Neural cell (in vitro differentiated cells): ENCODE measurements at regions not wholly inside any gene's neighbourhood (a gene's known extent, or its start where the extent isn't known, plus 50 kb on each side); places are given as distances from the start of the nearest gene placed in this dataset.

Experiments used
- H2AFZ ChIP-seq: fragments of 200-600, 300-800 bp; sonication (generic), shearing (Covaris generic); 2 replicates; pipeline ENCODE4 v1.6.0; 2014; ENCODE audit warnings: low read depth, mild to moderate bottlenecking, antibody characterized with exemption, low read length, moderate library complexity
- H3F3A ChIP-seq: fragments of 200-600 bp; shearing (Covaris generic); 2 replicates; pipeline ENCODE4 v1.6.1; 2016; ENCODE audit warnings: mild to moderate bottlenecking, moderate library complexity, mixed read lengths, antibody characterized with exemption, low read length; ENCODE audit not compliant: insufficient read depth, poor library complexity, severe bottlenecking
- H3K27ac ChIP-seq: fragments of 200-600, 300-800 bp; sonication (generic), shearing (Covaris generic); 2 replicates; pipeline ENCODE4 v1.5.1; 2014; ENCODE audit warnings: mild to moderate bottlenecking, low read length, moderate library complexity
- H3K27me3 ChIP-seq: fragments of 300-800, 200-600 bp; sonication (generic), shearing (Covaris generic); 2 replicates; pipeline ENCODE4 v1.6.0; 2014; ENCODE audit warnings: mild to moderate bottlenecking, low read depth, low read length, moderate library complexity; ENCODE audit not compliant: insufficient read depth
- H3K36me3 ChIP-seq: fragments of 300-800, 200-600 bp; sonication (generic), shearing (Covaris generic); 2 replicates; pipeline ENCODE4 v1.5.1; 2014; ENCODE audit warnings: mild to moderate bottlenecking, antibody characterized with exemption, low read length, moderate library complexity; ENCODE audit not compliant: insufficient read depth
- H3K4me2 ChIP-seq: fragments of 300-800, 200-600 bp; sonication (generic), shearing (Covaris generic); 2 replicates; pipeline ENCODE4 v1.6.0; 2014; ENCODE audit warnings: mild to moderate bottlenecking, low read length
- H3K4me3 ChIP-seq: fragments of 300-800, 200-600 bp; sonication (generic), shearing (Covaris generic); 2 replicates; pipeline ENCODE4 v1.5.1; 2014; ENCODE audit warnings: mild to moderate bottlenecking, low read length, moderate library complexity
- H3K79me2 ChIP-seq: fragments of 200-600 bp; shearing (Covaris generic); replicated peaks from 2 replicates; pipeline ENCODE4 v1.6.0; 2014; ENCODE audit warnings: mild to moderate bottlenecking, low read length, moderate library complexity; ENCODE audit not compliant: insufficient read depth
- H3K9ac ChIP-seq: fragments of 300-800, 200-600 bp; sonication (generic), shearing (Covaris generic); 2 replicates; pipeline ENCODE4 v1.6.1; 2016; ENCODE audit warnings: mild to moderate bottlenecking, low read length, mixed read lengths
- H3K9me2 ChIP-seq: fragments of 200-600 bp; shearing (Covaris generic); 2 replicates; pipeline ENCODE4 v1.6.1; 2016; ENCODE audit warnings: mild to moderate bottlenecking, low read length, mixed read lengths; ENCODE audit not compliant: insufficient read depth
- H3K9me3 ChIP-seq: fragments of 200-600, 300-800 bp; sonication (generic), shearing (Covaris generic); 2 replicates; pipeline ENCODE4 v1.6.1; 2016; ENCODE audit warnings: mild to moderate bottlenecking, mixed run types, low read length, moderate library complexity, mixed read lengths
- H4K20me1 ChIP-seq: fragments of 200-600 bp; shearing (Covaris generic); 2 replicates; pipeline ENCODE4 v1.6.1; 2016; ENCODE audit warnings: mild to moderate bottlenecking, mixed run types; ENCODE audit not compliant: insufficient read depth
- EP300 ChIP-seq: fragments of 450-650 bp; conservative IDR thresholded peaks from 2 replicates; pipeline ENCODE4 v1.6.1; 2014; ENCODE audit warnings: antibody characterized with exemption, mild to moderate bottlenecking, moderate library complexity; ENCODE audit not compliant: poor library complexity, severe bottlenecking
- EZH2 ChIP-seq: fragments of 200-600, 300-800 bp; shearing (Covaris generic), sonication (generic); IDR thresholded peaks from 2 replicates; pipeline ENCODE4 v1.6.1; 2014; ENCODE audit warnings: antibody characterized with exemption, low read length, borderline replicate concordance, mild to moderate bottlenecking; ENCODE audit not compliant: insufficient read depth, poor library complexity, severe bottlenecking
- MXI1 ChIP-seq: fragments of 450-650 bp; conservative IDR thresholded peaks from 2 replicates; pipeline ENCODE4 v1.6.1; 2014; ENCODE audit warnings: antibody characterized with exemption, mild to moderate bottlenecking; ENCODE audit not compliant: poor library complexity, severe bottlenecking
- POLR2AphosphoS5 ChIP-seq: IDR thresholded peaks from 2 replicates; pipeline ENCODE4 v1.6.1; 2012
- RAD21 ChIP-seq: fragments of 450-650 bp; conservative IDR thresholded peaks from 2 replicates; pipeline ENCODE4 v1.6.1; 2014; ENCODE audit warnings: antibody characterized with exemption, mild to moderate bottlenecking, moderate library complexity
- SMC3 ChIP-seq: fragments of 450-650 bp; conservative IDR thresholded peaks from 2 replicates; pipeline ENCODE4 v1.6.1; 2014; ENCODE audit warnings: antibody characterized with exemption, mild to moderate bottlenecking, moderate library complexity; ENCODE audit not compliant: poor library complexity
- TAF1 ChIP-seq: IDR thresholded peaks from 2 replicates; pipeline ENCODE4 v1.6.1; 2012; ENCODE audit warnings: low read depth
- TF ChIP-seq, protein P1 (sequence below): IDR thresholded peaks from 2 replicates; pipeline ENCODE4 v1.6.1; 2012; ENCODE audit warnings: borderline replicate concordance
- TF ChIP-seq, protein P2 (sequence below): fragments of 450-650 bp; IDR thresholded peaks from 2 replicates; pipeline ENCODE4 v1.5.1; 2014; ENCODE audit warnings: antibody characterized with exemption, mild to moderate bottlenecking, moderate library complexity; ENCODE audit not compliant: poor library complexity, severe bottlenecking

DNA sequence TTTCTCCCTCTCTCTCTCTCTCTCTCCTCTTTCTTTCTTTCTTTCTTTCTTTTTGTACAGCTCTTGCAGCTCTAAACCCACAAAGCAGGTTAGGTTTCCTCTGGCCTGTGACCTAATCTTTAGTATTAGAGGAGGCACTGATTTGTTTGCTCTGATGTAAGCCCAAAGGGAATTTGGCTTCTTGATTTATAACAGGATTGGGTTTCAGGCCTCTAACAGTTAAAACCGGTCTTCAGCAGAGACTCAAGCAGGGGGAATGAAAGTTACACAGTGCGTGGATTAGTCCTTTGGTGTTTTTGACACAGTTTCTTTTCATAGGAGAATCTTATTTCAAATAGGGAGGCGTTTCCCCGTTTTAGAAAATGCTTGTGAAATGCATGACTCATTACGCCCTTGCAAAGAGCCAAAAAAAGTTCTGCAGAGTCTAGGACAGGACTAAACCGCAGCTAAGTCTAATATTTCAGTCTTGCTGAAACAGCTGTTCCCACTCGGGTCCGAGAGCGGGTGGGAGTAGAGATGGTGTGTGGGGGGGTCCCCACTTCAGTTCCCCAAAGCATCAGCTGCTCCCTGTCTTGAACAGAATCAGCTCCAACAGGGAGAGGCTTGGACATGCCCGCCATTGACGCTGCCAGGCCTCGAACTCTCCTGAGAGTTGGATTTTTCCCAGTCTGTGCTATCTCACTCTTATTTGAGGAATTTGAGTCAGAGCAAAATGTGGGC is 296.5 kb upstream of the PITRM1 start:
- Histone ChIP-seq H4K20me1 (no peaks in the 10 kb centered on the region), H2AFZ (no peak overlapping the region), H3K27me3 (no peaks in the 10 kb centered on the region), H3K4me3 (no peak overlapping the region), H3K9ac (no peak overlapping the region), H3F3A (no peaks in the 10 kb centered on the region), H3K9me3 (no peaks in the 10 kb centered on the region), H3K27ac (no peak overlapping the region), H3K36me3 (no peaks in the 10 kb centered on the region), H3K9me2 (no peaks in the 10 kb centered on the region), H3K4me2 (no peak overlapping the region), H3K79me2 (no peaks in the 10 kb centered on the region)
- no peak for TF ChIP-seq EP300
- TF ChIP-seq EZH2 = no peak
- no peak for TF ChIP-seq RAD21

DNA sequence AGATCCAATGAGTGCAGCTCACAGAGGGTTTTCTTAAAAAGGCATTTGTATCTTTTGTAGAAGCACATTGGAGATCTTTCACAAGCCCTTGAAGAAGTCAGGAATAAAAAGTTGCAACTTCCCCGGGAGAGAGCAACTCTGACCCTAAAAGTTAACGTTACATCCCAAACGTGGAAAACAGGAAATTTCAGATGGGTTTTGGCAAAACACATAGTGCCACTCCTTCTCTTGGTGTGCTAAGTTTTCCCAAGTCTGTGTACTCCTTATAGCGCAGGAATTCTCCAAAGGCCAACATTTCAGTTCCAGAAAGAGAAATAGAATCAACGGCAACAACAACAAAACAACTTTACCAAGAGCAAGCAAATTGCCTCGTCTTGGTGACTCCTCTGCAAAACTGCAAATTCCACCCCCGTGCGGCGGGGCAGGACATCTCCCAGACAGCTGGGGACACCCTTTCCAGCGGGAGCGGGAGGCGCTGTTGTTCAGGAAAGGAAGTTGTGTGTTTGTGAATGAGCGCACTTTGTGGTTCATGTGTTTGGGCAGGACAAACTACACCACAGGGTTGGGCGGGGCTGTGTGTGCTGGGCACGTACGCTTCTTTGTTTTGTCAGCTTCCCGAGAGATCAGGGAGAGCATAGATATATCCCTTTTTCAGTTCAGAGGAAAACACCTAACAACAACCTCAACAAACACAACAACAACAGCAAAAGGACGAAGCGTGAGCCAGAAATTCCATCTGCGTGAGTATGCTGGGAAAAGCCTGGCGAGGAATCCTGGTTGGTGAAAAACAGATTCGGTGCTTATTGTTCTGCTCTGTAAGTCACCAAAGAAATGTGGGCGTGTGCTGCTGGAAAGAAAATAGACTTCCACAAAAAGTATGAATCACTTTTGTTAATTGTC is 294.7 kb upstream of the PITRM1 start:
- Histone ChIP-seq H3K9me2 (no peaks in the 10 kb centered on the region), H3K36me3 (no peaks in the 10 kb centered on the region), H3F3A (no peaks in the 10 kb centered on the region), H4K20me1 (no peaks in the 10 kb centered on the region), H3K4me3 (no peak overlapping the region), H3K9me3 (no peaks in the 10 kb centered on the region), H3K27ac (no peak overlapping the region), H3K4me2 (no peak overlapping the region), H3K27me3 (no peaks in the 10 kb centered on the region), H2AFZ (no peak overlapping the region), H3K9ac (no peak overlapping the region), H3K79me2 (no peaks in the 10 kb centered on the region)
- TF ChIP-seq EP300 = no peak
- no peak for TF ChIP-seq SMC3
- TF ChIP-seq, protein P1, sequence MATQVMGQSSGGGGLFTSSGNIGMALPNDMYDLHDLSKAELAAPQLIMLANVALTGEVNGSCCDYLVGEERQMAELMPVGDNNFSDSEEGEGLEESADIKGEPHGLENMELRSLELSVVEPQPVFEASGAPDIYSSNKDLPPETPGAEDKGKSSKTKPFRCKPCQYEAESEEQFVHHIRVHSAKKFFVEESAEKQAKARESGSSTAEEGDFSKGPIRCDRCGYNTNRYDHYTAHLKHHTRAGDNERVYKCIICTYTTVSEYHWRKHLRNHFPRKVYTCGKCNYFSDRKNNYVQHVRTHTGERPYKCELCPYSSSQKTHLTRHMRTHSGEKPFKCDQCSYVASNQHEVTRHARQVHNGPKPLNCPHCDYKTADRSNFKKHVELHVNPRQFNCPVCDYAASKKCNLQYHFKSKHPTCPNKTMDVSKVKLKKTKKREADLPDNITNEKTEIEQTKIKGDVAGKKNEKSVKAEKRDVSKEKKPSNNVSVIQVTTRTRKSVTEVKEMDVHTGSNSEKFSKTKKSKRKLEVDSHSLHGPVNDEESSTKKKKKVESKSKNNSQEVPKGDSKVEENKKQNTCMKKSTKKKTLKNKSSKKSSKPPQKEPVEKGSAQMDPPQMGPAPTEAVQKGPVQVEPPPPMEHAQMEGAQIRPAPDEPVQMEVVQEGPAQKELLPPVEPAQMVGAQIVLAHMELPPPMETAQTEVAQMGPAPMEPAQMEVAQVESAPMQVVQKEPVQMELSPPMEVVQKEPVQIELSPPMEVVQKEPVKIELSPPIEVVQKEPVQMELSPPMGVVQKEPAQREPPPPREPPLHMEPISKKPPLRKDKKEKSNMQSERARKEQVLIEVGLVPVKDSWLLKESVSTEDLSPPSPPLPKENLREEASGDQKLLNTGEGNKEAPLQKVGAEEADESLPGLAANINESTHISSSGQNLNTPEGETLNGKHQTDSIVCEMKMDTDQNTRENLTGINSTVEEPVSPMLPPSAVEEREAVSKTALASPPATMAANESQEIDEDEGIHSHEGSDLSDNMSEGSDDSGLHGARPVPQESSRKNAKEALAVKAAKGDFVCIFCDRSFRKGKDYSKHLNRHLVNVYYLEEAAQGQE = no peak
- TF ChIP-seq RAD21 = no peak
- no peak for TF ChIP-seq POLR2AphosphoS5
- TF ChIP-seq, protein P2, sequence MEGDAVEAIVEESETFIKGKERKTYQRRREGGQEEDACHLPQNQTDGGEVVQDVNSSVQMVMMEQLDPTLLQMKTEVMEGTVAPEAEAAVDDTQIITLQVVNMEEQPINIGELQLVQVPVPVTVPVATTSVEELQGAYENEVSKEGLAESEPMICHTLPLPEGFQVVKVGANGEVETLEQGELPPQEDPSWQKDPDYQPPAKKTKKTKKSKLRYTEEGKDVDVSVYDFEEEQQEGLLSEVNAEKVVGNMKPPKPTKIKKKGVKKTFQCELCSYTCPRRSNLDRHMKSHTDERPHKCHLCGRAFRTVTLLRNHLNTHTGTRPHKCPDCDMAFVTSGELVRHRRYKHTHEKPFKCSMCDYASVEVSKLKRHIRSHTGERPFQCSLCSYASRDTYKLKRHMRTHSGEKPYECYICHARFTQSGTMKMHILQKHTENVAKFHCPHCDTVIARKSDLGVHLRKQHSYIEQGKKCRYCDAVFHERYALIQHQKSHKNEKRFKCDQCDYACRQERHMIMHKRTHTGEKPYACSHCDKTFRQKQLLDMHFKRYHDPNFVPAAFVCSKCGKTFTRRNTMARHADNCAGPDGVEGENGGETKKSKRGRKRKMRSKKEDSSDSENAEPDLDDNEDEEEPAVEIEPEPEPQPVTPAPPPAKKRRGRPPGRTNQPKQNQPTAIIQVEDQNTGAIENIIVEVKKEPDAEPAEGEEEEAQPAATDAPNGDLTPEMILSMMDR = no peak
- TF ChIP-seq EZH2 = no peak
- no peak for TF ChIP-seq MXI1
- no peak for TF ChIP-seq TAF1
